WTC11 (cell line): ENCODE measurements at regions not wholly inside any gene's neighbourhood (a gene's known extent, or its start where the extent isn't known, plus 50 kb on each side); places are given as distances from the start of the nearest gene placed in this dataset.
"Not testable (repeated sequence)": the region's sequence is repeated elsewhere in the genome, so short reads cannot be mapped to it uniquely, and the experiment has no call there.

Experiments used
- ATAC-seq: fragments of 200-7000 bp; cut with Tn5 transposase; 2 replicates; pipeline ENCODE4 v1.10.0; 2021; ENCODE audit warnings: mild to moderate bottlenecking, moderate library complexity
- CTCF ChIA-PET: fragments of 300-600 bp; sonication (Branson Sonifier 250); formaldehyde crosslinking; loops from one replicate; lab custom pipeline; 2021; ENCODE audit warnings: antibody characterized with exemption; lab: Charles Lee
- POLR2A ChIA-PET: fragments of 350-600 bp; sonication (Branson Sonifier 250); formaldehyde crosslinking; loops from one replicate; lab custom pipeline; 2021; ENCODE audit warnings: antibody characterized with exemption; lab: Charles Lee
- DNase-seq: peaks from one replicate; pipeline ENCODE4 v3.0.0; 2021; ENCODE audit warnings: low spot score
- H3K27ac Mint-ChIP-seq: 2 replicates; pipeline ENCODE4 v1.8.0; 2021; ENCODE audit warnings: mixed read lengths
- H3K27me3 Mint-ChIP-seq: 2 replicates; pipeline ENCODE4 v1.8.0; 2021; ENCODE audit warnings: low read depth, mild to moderate bottlenecking, moderate library complexity, mixed read lengths
- H3K36me3 Mint-ChIP-seq: 2 replicates; pipeline ENCODE4 v1.8.0; 2021; ENCODE audit warnings: mixed read lengths
- H3K4me1 Mint-ChIP-seq: 2 replicates; pipeline ENCODE4 v1.8.0; 2022; ENCODE audit warnings: mixed read lengths
- H3K4me3 Mint-ChIP-seq: 2 replicates; pipeline ENCODE4 v1.8.0; 2021; ENCODE audit warnings: mild to moderate bottlenecking, moderate library complexity, mixed read lengths
- H3K9me3 Mint-ChIP-seq: 2 replicates; pipeline ENCODE4 v1.8.0; 2021; ENCODE audit warnings: mixed read lengths
- AFF4 ChIP-seq: sonication (generic); formaldehyde crosslinking; IDR thresholded peaks from 2 replicates; pipeline ENCODE4 v1.8.1; 2023; ENCODE audit warnings: mild to moderate bottlenecking, missing genetic modification reagents, borderline replicate concordance
- AR ChIP-seq: fragments of 250-450 bp; sonication (Bioruptor Pico); IDR thresholded peaks from 2 replicates; pipeline ENCODE4 v1.9.0; 2021; ENCODE audit warnings: mild to moderate bottlenecking
- CREB1 ChIP-seq: sonication (generic); formaldehyde crosslinking; IDR thresholded peaks from 2 replicates; pipeline ENCODE4 v1.8.0; 2023; ENCODE audit warnings: mild to moderate bottlenecking, missing genetic modification reagents
- CREM ChIP-seq: sonication (generic); formaldehyde crosslinking; IDR thresholded peaks from 2 replicates; pipeline ENCODE4 v1.8.1; 2022; ENCODE audit warnings: mild to moderate bottlenecking, missing genetic modification reagents, moderate library complexity
- ETV6 ChIP-seq: sonication (generic); formaldehyde crosslinking; IDR thresholded peaks from 2 replicates; pipeline ENCODE4 v1.8.1; 2022; ENCODE audit warnings: mild to moderate bottlenecking, missing genetic modification reagents
- HMGA2 ChIP-seq: fragments of 250-450 bp; sonication (Bioruptor Pico); IDR thresholded peaks from 2 replicates; pipeline ENCODE4 v1.4.0; 2021; ENCODE audit warnings: mild to moderate bottlenecking, moderate library complexity
- MAX ChIP-seq: sonication (generic); formaldehyde crosslinking; IDR thresholded peaks from 2 replicates; pipeline ENCODE4 v1.8.0; 2022; ENCODE audit warnings: mild to moderate bottlenecking, missing genetic modification reagents
- MYBL2 ChIP-seq: sonication (generic); formaldehyde crosslinking; IDR thresholded peaks from 2 replicates; pipeline ENCODE4 v1.8.1; 2023; ENCODE audit warnings: mild to moderate bottlenecking, moderate library complexity, missing genetic modification reagents
- SP1 ChIP-seq: sonication (generic); formaldehyde crosslinking; conservative IDR thresholded peaks from 2 replicates; pipeline ENCODE4 v1.8.1; 2022; ENCODE audit warnings: missing genetic modification reagents
- TCF7 ChIP-seq: sonication (generic); formaldehyde crosslinking; IDR thresholded peaks from 2 replicates; pipeline ENCODE4 v1.8.0; 2022; ENCODE audit warnings: mild to moderate bottlenecking, low read depth, missing genetic modification reagents, moderate library complexity
- TEAD1 ChIP-seq: sonication (generic); formaldehyde crosslinking; IDR thresholded peaks from 2 replicates; pipeline ENCODE4 v1.8.0; 2022; ENCODE audit warnings: mild to moderate bottlenecking, missing genetic modification reagents
- TEAD4 ChIP-seq: sonication (generic); formaldehyde crosslinking; IDR thresholded peaks from 2 replicates; pipeline ENCODE4 v1.8.0; 2022; ENCODE audit warnings: mild to moderate bottlenecking, missing genetic modification reagents
- ZBTB21 ChIP-seq: sonication (generic); formaldehyde crosslinking; IDR thresholded peaks from 2 replicates; pipeline ENCODE4 v1.8.1; 2023; ENCODE audit warnings: mild to moderate bottlenecking, missing genetic modification reagents, borderline replicate concordance
- ZMAT4 ChIP-seq: fragments of 250-450 bp; sonication (Bioruptor Pico); IDR thresholded peaks from 2 replicates; pipeline ENCODE4 v1.9.0; 2021; ENCODE audit warnings: mild to moderate bottlenecking
- ZNF396 ChIP-seq: fragments of 250-450 bp; sonication (Bioruptor Pico); IDR thresholded peaks from 2 replicates; pipeline ENCODE4 v1.8.0; 2021; ENCODE audit warnings: mild to moderate bottlenecking, moderate library complexity, borderline replicate concordance
- TF ChIP-seq, protein P1 (sequence below): sonication (generic); formaldehyde crosslinking; IDR thresholded peaks from 2 replicates; pipeline ENCODE4 v1.8.1; 2023; ENCODE audit warnings: mild to moderate bottlenecking, missing genetic modification reagents
- TF ChIP-seq, protein P2 (sequence below): sonication (generic); formaldehyde crosslinking; IDR thresholded peaks from 2 replicates; pipeline ENCODE4 v1.8.0; 2022; ENCODE audit warnings: mild to moderate bottlenecking, missing genetic modification reagents

- TF ChIP-seq AR (CRISPR knock-in tag) (no peak), TEAD1 (no peak), ZNF396 (CRISPR knock-in tag) (no peak)
Measured at GRCh38 chr3:39573392-39573791, 105.9 kb downstream of the MOBP start (continued).

DNA sequence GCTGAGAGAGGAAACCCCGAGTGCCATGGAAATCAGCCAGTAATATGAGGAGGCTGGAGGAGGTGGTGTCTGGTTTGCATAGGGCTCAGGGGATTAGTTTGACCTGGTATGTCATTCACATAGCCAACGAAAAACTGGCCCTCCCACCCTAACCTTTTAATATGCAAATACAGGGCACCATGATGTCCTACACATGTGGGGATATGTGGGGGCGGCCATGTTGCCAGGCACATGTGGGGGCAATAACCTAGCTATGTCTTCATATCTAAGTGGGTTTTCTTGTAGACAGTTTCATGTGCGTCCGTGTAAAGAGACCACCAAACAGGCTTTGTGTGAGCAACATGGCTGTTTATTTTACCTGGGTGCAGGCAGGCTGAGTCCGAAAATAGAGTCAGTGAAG is 110.1 kb downstream of the MOBP start:
- DNase-seq: peak; percentile 30
- ATAC-seq: peak; percentile 98
- peaks cover 4% of the 10 kb centered on the region for H3K27me3 Mint-ChIP-seq
- ChIA-PET CTCF (interaction anchor here (1.0 kb wide), 1 partner anchor 130 kb away, joined by 3 read pairs; no protein-coding TSS in a partner anchor), POLR2A (no interaction called here)
- peaks cover 37% of the 10 kb centered on the region for H3K36me3 Mint-ChIP-seq
- peaks cover 51% of the 10 kb centered on the region for H3K4me1 Mint-ChIP-seq
- no peak overlapping the region for H3K4me3 Mint-ChIP-seq
- peaks cover 38% of the 10 kb centered on the region for H3K9me3 Mint-ChIP-seq
- peak; percentile 23; the same call in 1 of the 2 replicates for TF ChIP-seq SP1
- TF ChIP-seq MAX (CRISPR knock-in tag): peak; percentile 27; the same call in 1 of the 2 replicates
- no peak for TF ChIP-seq MYBL2 (CRISPR knock-in tag)
- peak; percentile 71; the same call in 1 of the 2 replicates for TF ChIP-seq ZNF396 (CRISPR knock-in tag)
- H3K27ac Mint-ChIP-seq: peak overlapping the region; percentile 98

GRCh38 chr3:39586215-39586614 is 118.7 kb downstream of the MOBP start:
- CTCF ChIA-PET, H3K27ac Mint-ChIP-seq, H3K4me1 Mint-ChIP-seq, POLR2A ChIA-PET, H3K4me3 Mint-ChIP-seq, H3K27me3 Mint-ChIP-seq, DNase-seq, ATAC-seq: not testable (repeated sequence)
- H3K36me3 Mint-ChIP-seq: peaks cover 31% of the 10 kb centered on the region
- peaks cover 29% of the 10 kb centered on the region for H3K9me3 Mint-ChIP-seq

- no peak overlapping the region for H3K27ac Mint-ChIP-seq
- H3K36me3 Mint-ChIP-seq: peaks cover 22% of the 10 kb centered on the region
- no peak overlapping the region for H3K4me3 Mint-ChIP-seq
- CTCF ChIA-PET: no interaction called here
- POLR2A ChIA-PET: no interaction called here
- DNase-seq (no peak), ATAC-seq (no peak)
- H3K27me3 Mint-ChIP-seq: peaks cover 3% of the 10 kb centered on the region
- H3K4me1 Mint-ChIP-seq: no peaks in the 10 kb centered on the region
- H3K9me3 Mint-ChIP-seq: peaks cover 20% of the 10 kb centered on the region
- TF ChIP-seq HMGA2 (CRISPR knock-in tag) (no peak), CREM (CRISPR knock-in tag) (no peak), ZBTB21 (CRISPR knock-in tag) (no peak), AR (CRISPR knock-in tag) (no peak), TCF7 (no peak), ETV6 (CRISPR knock-in tag) (no peak), CREB1 (CRISPR knock-in tag) (no peak), SP1 (no peak), ZMAT4 (no peak), TEAD4 (CRISPR knock-in tag) (no peak), AFF4 (CRISPR knock-in tag) (no peak)
- TF ChIP-seq, protein P1, sequence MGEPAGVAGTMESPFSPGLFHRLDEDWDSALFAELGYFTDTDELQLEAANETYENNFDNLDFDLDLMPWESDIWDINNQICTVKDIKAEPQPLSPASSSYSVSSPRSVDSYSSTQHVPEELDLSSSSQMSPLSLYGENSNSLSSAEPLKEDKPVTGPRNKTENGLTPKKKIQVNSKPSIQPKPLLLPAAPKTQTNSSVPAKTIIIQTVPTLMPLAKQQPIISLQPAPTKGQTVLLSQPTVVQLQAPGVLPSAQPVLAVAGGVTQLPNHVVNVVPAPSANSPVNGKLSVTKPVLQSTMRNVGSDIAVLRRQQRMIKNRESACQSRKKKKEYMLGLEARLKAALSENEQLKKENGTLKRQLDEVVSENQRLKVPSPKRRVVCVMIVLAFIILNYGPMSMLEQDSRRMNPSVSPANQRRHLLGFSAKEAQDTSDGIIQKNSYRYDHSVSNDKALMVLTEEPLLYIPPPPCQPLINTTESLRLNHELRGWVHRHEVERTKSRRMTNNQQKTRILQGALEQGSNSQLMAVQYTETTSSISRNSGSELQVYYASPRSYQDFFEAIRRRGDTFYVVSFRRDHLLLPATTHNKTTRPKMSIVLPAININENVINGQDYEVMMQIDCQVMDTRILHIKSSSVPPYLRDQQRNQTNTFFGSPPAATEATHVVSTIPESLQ: no peak
- TF ChIP-seq, protein P2, sequence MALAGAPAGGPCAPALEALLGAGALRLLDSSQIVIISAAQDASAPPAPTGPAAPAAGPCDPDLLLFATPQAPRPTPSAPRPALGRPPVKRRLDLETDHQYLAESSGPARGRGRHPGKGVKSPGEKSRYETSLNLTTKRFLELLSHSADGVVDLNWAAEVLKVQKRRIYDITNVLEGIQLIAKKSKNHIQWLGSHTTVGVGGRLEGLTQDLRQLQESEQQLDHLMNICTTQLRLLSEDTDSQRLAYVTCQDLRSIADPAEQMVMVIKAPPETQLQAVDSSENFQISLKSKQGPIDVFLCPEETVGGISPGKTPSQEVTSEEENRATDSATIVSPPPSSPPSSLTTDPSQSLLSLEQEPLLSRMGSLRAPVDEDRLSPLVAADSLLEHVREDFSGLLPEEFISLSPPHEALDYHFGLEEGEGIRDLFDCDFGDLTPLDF (CRISPR knock-in tag): no peak
Measured at GRCh38 chr3:39587113-39587512, 119.6 kb downstream of the MOBP start.
